B cell (primary cell): ENCODE measurements at regions not wholly inside any gene's neighbourhood (a gene's known extent, or its start where the extent isn't known, plus 50 kb on each side); places are given as distances from the start of the nearest gene placed in this dataset.

Experiments
- ATAC-seq: fragments of 200-7000 bp; cut with Tn5 transposase; one replicate; pipeline ENCODE4 v1.10.0; 2021; ENCODE audit warnings: low read depth, mild to moderate bottlenecking, moderate number of reproducible peaks, moderate library complexity
- CTCF ChIA-PET: fragments of 350-600 bp; sonication (Branson Sonifier 250); formaldehyde crosslinking; loops from one replicate; lab custom pipeline; 2021; ENCODE audit warnings: antibody characterized with exemption, inconsistent platforms; lab: Charles Lee
- POLR2A ChIA-PET: fragments of 350-600 bp; sonication (Branson Sonifier 250); formaldehyde crosslinking; loops from one replicate; lab custom pipeline; 2021; ENCODE audit warnings: antibody characterized with exemption; lab: Charles Lee
- DNase-seq: peaks from one replicate; pipeline ENCODE4 v3.0.0; 2013
- H2AFZ ChIP-seq: 2 replicates; pipeline ENCODE4 v1.6.1; 2012; ENCODE audit warnings: mild to moderate bottlenecking, low read depth, low read length; ENCODE audit not compliant: insufficient read depth, poor library complexity, severe bottlenecking
- H3K27ac ChIP-seq, 2 donors: 1 replicate in 1 of 2; 2 replicates in 1 of 2; pipeline ENCODE4 v1.5.1; 2012 to 2013; ENCODE audit warnings: low read length in 2 of 2, mild to moderate bottlenecking in 2 of 2, moderate library complexity in 1 of 2
- H3K27me3 ChIP-seq, 4 experiments: fragments of 200-600 bp in 1 of 4; sonication (generic) in 1 of 4; replicated peaks in 1 of 4; 1 replicate in 2 of 4; 2 replicates in 2 of 4; pipeline versions ENCODE4 v1.6.1 to v1.7.0; 2013 to 2016; ENCODE audit warnings: low read length in 3 of 4, mild to moderate bottlenecking in 2 of 4, mixed read lengths in 1 of 4, moderate library complexity in 1 of 4; ENCODE audit not compliant: insufficient read depth in 4 of 4, control insufficient read depth in 3 of 4; ENCODE audit errors: control extremely low read depth in 1 of 4
- H3K36me3 ChIP-seq, 2 experiments: replicated peaks in 1 of 2; 1 replicate in 1 of 2; 2 replicates in 1 of 2; pipeline versions ENCODE4 v1.6.1 to v1.7.1; 2013; ENCODE audit warnings: low read length in 1 of 2; ENCODE audit not compliant: insufficient read depth in 2 of 2, control insufficient read depth in 1 of 2; ENCODE audit errors: control extremely low read depth in 1 of 2, extremely low read depth in 1 of 2
- H3K4me1 ChIP-seq, 2 donors: fragments of 200-600 bp in 1 of 2; sonication (generic) in 1 of 2; 1 replicate in 1 of 2; 2 replicates in 1 of 2; pipeline versions ENCODE4 v1.5.1 to v1.6.1; 2013 to 2017; ENCODE audit warnings: low read length in 2 of 2; ENCODE audit not compliant: control insufficient read depth in 2 of 2, insufficient read depth in 2 of 2
- H3K4me2 ChIP-seq: replicated peaks from 2 replicates; pipeline ENCODE3; 2012; ENCODE audit warnings: mild to moderate bottlenecking, low read depth, low read length; ENCODE audit not compliant: poor library complexity, severe bottlenecking
- H3K4me3 ChIP-seq, 5 experiments: fragments of 200-600 bp in 1 of 5; sonication (generic) in 1 of 5; 1 replicate in 3 of 5; 2 replicates in 2 of 5; pipeline versions ENCODE4 v1.5.1 to v1.7.0; 2011 to 2016; ENCODE audit warnings: low read length in 4 of 5, mild to moderate bottlenecking in 4 of 5, low read depth in 2 of 5, control low read depth in 1 of 5, moderate library complexity in 1 of 5; ENCODE audit not compliant: insufficient read depth in 1 of 5; ENCODE audit errors: control extremely low read depth in 1 of 5, extremely low read depth in 1 of 5
- H3K79me2 ChIP-seq: fragments of 200-600 bp; sonication (generic); one replicate; pipeline ENCODE4 v1.6.0; 2016; ENCODE audit warnings: low read length; ENCODE audit not compliant: control insufficient read depth, insufficient read depth
- H3K9ac ChIP-seq: fragments of 200-600 bp; sonication (generic); 2 replicates; pipeline ENCODE4 v1.6.1; 2017; ENCODE audit warnings: mild to moderate bottlenecking, low read length, moderate library complexity
- H3K9me3 ChIP-seq, 3 donors: one replicate each; pipeline versions ENCODE4 v1.6.1 to v1.7.1; 2013; ENCODE audit warnings: low read length in 2 of 3; ENCODE audit not compliant: control insufficient read depth in 2 of 3, insufficient read depth in 1 of 3; ENCODE audit errors: control extremely low read depth in 1 of 3
- H4K20me1 ChIP-seq: 2 replicates; pipeline ENCODE4 v1.6.0; 2012; ENCODE audit warnings: mild to moderate bottlenecking, low read length; ENCODE audit not compliant: insufficient read depth, control insufficient read depth, poor library complexity, severe bottlenecking
- H3K27ac Mint-ChIP-seq: one replicate; pipeline ENCODE4 v1.8.0; 2021; ENCODE audit warnings: mixed read lengths
- H3K27me3 Mint-ChIP-seq: one replicate; pipeline ENCODE4 v1.8.0; 2021; ENCODE audit warnings: mixed read lengths
- H3K4me1 Mint-ChIP-seq: one replicate; pipeline ENCODE4 v1.8.0; 2021; ENCODE audit warnings: mixed read lengths
- H3K4me3 Mint-ChIP-seq: one replicate; pipeline ENCODE4 v1.8.0; 2021; ENCODE audit warnings: mixed read lengths
- H3K9me3 Mint-ChIP-seq: one replicate; pipeline ENCODE4 v1.8.0; 2022; ENCODE audit warnings: mixed read lengths; ENCODE audit not compliant: insufficient read depth
- CTCF ChIP-seq: fragments of 200-600 bp; IDR thresholded peaks from one replicate; pipeline ENCODE4 v1.8.0; 2022; ENCODE audit warnings: antibody characterized with exemption, mild to moderate bottlenecking
- EZH2 ChIP-seq: IDR thresholded peaks from 2 replicates; pipeline ENCODE4 v1.6.1; 2012; ENCODE audit warnings: borderline replicate concordance, low read depth, mild to moderate bottlenecking, moderate library complexity, low read length; ENCODE audit not compliant: insufficient read depth, poor library complexity, severe bottlenecking
- WGBS: methylation state at CpG from one replicate; pipeline ENCODE4 v1.1.5; 2013; ENCODE audit warnings: missing lambda C conversion rate; ENCODE audit not compliant: insufficient coverage; 5-methylcytosine and 5-hydroxymethylcytosine counted together
- intact Hi-C: fragments of 100-400 bp; cut with micrococcal nuclease; formaldehyde crosslinking; loops from one replicate; pipeline ENCODE4 v1.10.0; 2022

- no peak overlapping the region for H3K4me3 Mint-ChIP-seq
- no peak for TF ChIP-seq CTCF
- no peak for TF ChIP-seq EZH2
- no CpG with 5 or more reads among the region's 3 CpGs for WGBS
- no peaks in the 10 kb centered on the region for H3K27me3 Mint-ChIP-seq
- ChIA-PET POLR2A (no interaction called here), CTCF (no interaction called here)
- H3K4me2 ChIP-seq = no peak overlapping the region
- no peaks in the 10 kb centered on the region for H3K4me1 Mint-ChIP-seq
- H3K36me3 ChIP-seq = no peaks in the 10 kb centered on the region
- no peaks in the 10 kb centered on the region for H4K20me1 ChIP-seq
- H3K27ac ChIP-seq = no peak overlapping the region
- no peak for DNase-seq
- H3K79me2 ChIP-seq = no peaks in the 10 kb centered on the region
- ATAC-seq = no peak
- no peak overlapping the region for H2AFZ ChIP-seq
- H3K9me3 ChIP-seq = no peaks in the 10 kb centered on the region
- no peaks in the 10 kb centered on the region for H3K9me3 Mint-ChIP-seq
- no peak overlapping the region for H3K27ac Mint-ChIP-seq
- H3K4me3 ChIP-seq = no peak overlapping the region
- no peak overlapping the region for H3K9ac ChIP-seq
- H3K4me1 ChIP-seq = no peaks in the 10 kb centered on the region
- no peaks in the 10 kb centered on the region for H3K27me3 ChIP-seq
- intact Hi-C loops = no loop called here
Observed at GRCh38 chr2:220043990-220044335, 416.5 kb downstream of the SLC4A3 start.

GRCh38 chr2:220044383-220044782 lies 417.0 kb downstream of the SLC4A3 start:
- no peak for ATAC-seq
- no peak overlapping the region for H3K9ac ChIP-seq
- CTCF ChIA-PET = no interaction called here
- Mint-ChIP-seq H3K4me1 (no peaks in the 10 kb centered on the region), H3K4me3 (no peak overlapping the region), H3K9me3 (no peaks in the 10 kb centered on the region), H3K27ac (no peak overlapping the region), H3K27me3 (no peaks in the 10 kb centered on the region)
- H3K4me1 ChIP-seq = no peaks in the 10 kb centered on the region
- no peaks in the 10 kb centered on the region for H3K79me2 ChIP-seq
- no peak overlapping the region for H3K4me3 ChIP-seq
- no peaks in the 10 kb centered on the region for H4K20me1 ChIP-seq
- DNase-seq = no peak
- WGBS = no CpG with 5 or more reads among the region's 1 CpG
- no peak overlapping the region for H3K4me2 ChIP-seq
- no peaks in the 10 kb centered on the region for H3K9me3 ChIP-seq
- TF ChIP-seq CTCF (no peak), EZH2 (no peak)
- POLR2A ChIA-PET = no interaction called here
- H2AFZ ChIP-seq = no peak overlapping the region
- no peaks in the 10 kb centered on the region for H3K27me3 ChIP-seq
- no peak overlapping the region for H3K27ac ChIP-seq
- H3K36me3 ChIP-seq = no peaks in the 10 kb centered on the region
- intact Hi-C loops = no loop called here
